WTC11 (cell line): ENCODE measurements at regions not wholly inside any gene's neighbourhood (a gene's known extent, or its start where the extent isn't known, plus 50 kb on each side); places are given as distances from the start of the nearest gene placed in this dataset.

Source experiments
- CTCF ChIP-seq: fragments of 200-600 bp; IDR thresholded peaks from 2 replicates; pipeline ENCODE4 v1.8.0; 2022; ENCODE audit warnings: antibody characterized with exemption
- FOXJ3 ChIP-seq: sonication (generic); formaldehyde crosslinking; IDR thresholded peaks from 2 replicates; pipeline ENCODE4 v1.9.0; 2021; ENCODE audit warnings: missing genetic modification reagents, mild to moderate bottlenecking, borderline replicate concordance
- FOXK1 ChIP-seq: sonication (generic); formaldehyde crosslinking; IDR thresholded peaks from 2 replicates; pipeline ENCODE4 v1.8.0; 2022; ENCODE audit warnings: mild to moderate bottlenecking, moderate library complexity, missing genetic modification reagents
- MXD4 ChIP-seq: fragments of 250-450 bp; sonication (Bioruptor Pico); IDR thresholded peaks from 2 replicates; pipeline ENCODE4 v1.8.0; 2021; ENCODE audit warnings: mild to moderate bottlenecking, moderate library complexity, borderline replicate concordance
- TF ChIP-seq, protein P1 (sequence below): sonication (generic); formaldehyde crosslinking; IDR thresholded peaks from 2 replicates; pipeline ENCODE4 v1.8.1; 2022; ENCODE audit warnings: low read depth, mild to moderate bottlenecking, moderate library complexity, missing genetic modification reagents, borderline replicate concordance
- TF ChIP-seq, protein P2 (sequence below): sonication (generic); formaldehyde crosslinking; IDR thresholded peaks from 2 replicates; pipeline ENCODE4 v1.8.1; 2022; ENCODE audit warnings: missing genetic modification reagents, borderline replicate concordance

DNA sequence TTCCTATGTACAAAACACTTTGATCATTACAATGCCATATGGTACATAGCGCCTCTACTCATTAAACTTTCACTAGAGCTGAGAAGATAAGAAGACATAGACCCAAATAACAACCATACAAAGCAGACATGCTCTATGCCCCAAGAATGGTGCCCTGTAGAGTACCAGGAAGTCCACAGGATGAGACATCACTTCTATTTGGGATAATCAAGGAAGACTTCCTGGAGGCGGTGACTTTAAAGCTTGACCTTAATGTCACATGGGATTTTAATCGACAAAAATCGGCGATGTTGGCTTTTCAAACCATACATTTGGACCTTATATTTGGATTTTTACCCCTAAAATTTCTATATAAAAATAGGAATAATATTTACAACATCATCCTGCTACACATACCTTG, 224.3 kb upstream of the MAP3K1 start:
- TF ChIP-seq, protein P1, sequence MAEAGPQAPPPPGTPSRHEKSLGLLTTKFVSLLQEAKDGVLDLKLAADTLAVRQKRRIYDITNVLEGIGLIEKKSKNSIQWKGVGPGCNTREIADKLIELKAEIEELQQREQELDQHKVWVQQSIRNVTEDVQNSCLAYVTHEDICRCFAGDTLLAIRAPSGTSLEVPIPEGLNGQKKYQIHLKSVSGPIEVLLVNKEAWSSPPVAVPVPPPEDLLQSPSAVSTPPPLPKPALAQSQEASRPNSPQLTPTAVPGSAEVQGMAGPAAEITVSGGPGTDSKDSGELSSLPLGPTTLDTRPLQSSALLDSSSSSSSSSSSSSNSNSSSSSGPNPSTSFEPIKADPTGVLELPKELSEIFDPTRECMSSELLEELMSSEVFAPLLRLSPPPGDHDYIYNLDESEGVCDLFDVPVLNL (CRISPR knock-in tag) = no peak
- no peak for TF ChIP-seq CTCF
- TF ChIP-seq, protein P2, sequence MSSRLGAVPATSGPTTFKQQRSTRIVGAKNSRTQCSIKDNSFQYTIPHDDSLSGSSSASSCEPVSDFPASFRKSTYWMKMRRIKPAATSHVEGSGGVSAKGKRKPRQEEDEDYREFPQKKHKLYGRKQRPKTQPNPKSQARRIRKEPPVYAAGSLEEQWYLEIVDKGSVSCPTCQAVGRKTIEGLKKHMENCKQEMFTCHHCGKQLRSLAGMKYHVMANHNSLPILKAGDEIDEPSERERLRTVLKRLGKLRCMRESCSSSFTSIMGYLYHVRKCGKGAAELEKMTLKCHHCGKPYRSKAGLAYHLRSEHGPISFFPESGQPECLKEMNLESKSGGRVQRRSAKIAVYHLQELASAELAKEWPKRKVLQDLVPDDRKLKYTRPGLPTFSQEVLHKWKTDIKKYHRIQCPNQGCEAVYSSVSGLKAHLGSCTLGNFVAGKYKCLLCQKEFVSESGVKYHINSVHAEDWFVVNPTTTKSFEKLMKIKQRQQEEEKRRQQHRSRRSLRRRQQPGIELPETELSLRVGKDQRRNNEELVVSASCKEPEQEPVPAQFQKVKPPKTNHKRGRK (CRISPR knock-in tag) = no peak
- no peak for TF ChIP-seq FOXK1 (CRISPR knock-in tag)
- no peak for TF ChIP-seq FOXJ3
- no peak for TF ChIP-seq MXD4 (CRISPR knock-in tag)
